ENCODE measurements at regions not wholly inside any gene's neighbourhood (a gene's known extent, or its start where the extent isn't known, plus 50 kb on each side); places are given as distances from the start of the nearest gene placed in this dataset.

- WGBS (ENCODE audit: low lambda C conversion rate, missing lambda C conversion rate) = 57% methylated on average over 3 of the region's 3 CpGs
- TF ChIP-seq EZH2phosphoT487 (IDR thresholded peaks at IDR 0.05; ENCODE audit: low read depth, severe bottlenecking, unreplicated experiment) (no peak), EZH2 (IDR thresholded peaks at IDR 0.05; ENCODE audit: borderline replicate concordance) (no peak)
- TF ChIP-seq, protein P1, sequence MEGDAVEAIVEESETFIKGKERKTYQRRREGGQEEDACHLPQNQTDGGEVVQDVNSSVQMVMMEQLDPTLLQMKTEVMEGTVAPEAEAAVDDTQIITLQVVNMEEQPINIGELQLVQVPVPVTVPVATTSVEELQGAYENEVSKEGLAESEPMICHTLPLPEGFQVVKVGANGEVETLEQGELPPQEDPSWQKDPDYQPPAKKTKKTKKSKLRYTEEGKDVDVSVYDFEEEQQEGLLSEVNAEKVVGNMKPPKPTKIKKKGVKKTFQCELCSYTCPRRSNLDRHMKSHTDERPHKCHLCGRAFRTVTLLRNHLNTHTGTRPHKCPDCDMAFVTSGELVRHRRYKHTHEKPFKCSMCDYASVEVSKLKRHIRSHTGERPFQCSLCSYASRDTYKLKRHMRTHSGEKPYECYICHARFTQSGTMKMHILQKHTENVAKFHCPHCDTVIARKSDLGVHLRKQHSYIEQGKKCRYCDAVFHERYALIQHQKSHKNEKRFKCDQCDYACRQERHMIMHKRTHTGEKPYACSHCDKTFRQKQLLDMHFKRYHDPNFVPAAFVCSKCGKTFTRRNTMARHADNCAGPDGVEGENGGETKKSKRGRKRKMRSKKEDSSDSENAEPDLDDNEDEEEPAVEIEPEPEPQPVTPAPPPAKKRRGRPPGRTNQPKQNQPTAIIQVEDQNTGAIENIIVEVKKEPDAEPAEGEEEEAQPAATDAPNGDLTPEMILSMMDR (IDR thresholded peaks at IDR 0.05; ENCODE audit: poor library complexity) = no peak
These were observed 57.1 kb upstream of the NPTX2 start for GRCh38 chr7:98559958-98560357.

GRCh38 chr7:98559219-98559618 lies 57.9 kb upstream of the NPTX2 start:
- TF ChIP-seq, protein P1 (IDR thresholded peaks at IDR 0.05; ENCODE audit: poor library complexity) = no peak
- TF ChIP-seq EZH2 (IDR thresholded peaks at IDR 0.05; ENCODE audit: borderline replicate concordance) (no peak), EZH2phosphoT487 (IDR thresholded peaks at IDR 0.05; ENCODE audit: low read depth, severe bottlenecking, unreplicated experiment) (no peak)
- no peaks in the 10 kb centered on the region for H3K36me3 ChIP-seq (replicated peaks; ENCODE audit: insufficient read depth, low read depth)
- 98% methylated on average over 3 of the region's 3 CpGs for WGBS (ENCODE audit: low lambda C conversion rate, missing lambda C conversion rate)

More at GRCh38 chr7:98559958-98560357, 57.1 kb upstream of the NPTX2 start:
- Histone ChIP-seq H3K4me2 (no peak overlapping the region), H3K9me3 (ENCODE audit: low read depth) (no peaks in the 10 kb centered on the region), H2AFZ (no peak overlapping the region), H4K20me1 (ENCODE audit: insufficient read depth, poor library complexity, severe bottlenecking) (no peaks in the 10 kb centered on the region), H3K4me1 (ENCODE audit: insufficient read depth) (peaks cover 8% of the 10 kb centered on the region), H3K27ac (peak overlapping the region; percentile 32), H3K36me3 (replicated peaks; ENCODE audit: insufficient read depth, low read depth) (no peaks in the 10 kb centered on the region), H3K27me3 (no peaks in the 10 kb centered on the region), H3K9me2 (replicated peaks; ENCODE audit: insufficient read depth) (no peaks in the 10 kb centered on the region), H3K4me3 (no peak overlapping the region), H3K79me2 (no peaks in the 10 kb centered on the region)
- DNase-seq (ENCODE audit: low spot score) = no peak

DNA sequence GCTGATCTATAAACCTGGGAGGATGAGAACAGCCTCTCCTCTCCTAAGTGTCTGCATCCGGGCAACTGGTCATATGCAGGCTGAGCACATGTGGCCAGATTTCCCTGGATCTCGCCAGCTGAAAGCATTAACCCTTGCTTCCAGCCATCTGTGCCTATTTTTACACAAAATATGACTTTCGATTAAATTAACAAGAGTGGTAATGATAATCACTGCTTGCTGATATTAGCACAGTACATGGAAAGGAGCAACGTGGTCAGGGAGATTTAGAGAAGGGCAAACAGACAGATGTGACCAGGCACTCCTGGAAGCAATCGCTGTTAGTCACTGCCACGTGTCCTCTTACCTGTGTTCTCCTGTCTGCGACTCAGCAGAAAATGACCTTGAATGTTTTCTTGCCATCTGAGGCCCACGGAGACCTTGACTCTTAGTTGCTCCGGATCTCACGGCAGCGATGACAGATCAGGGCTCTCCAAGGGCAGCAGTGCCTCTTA lies 59.5 kb upstream of the NPTX2 start:
- H3K9me2 ChIP-seq (replicated peaks; ENCODE audit: insufficient read depth) = no peaks in the 10 kb centered on the region
- 67% methylated on average over 11 of the region's 11 CpGs for WGBS (ENCODE audit: low lambda C conversion rate, missing lambda C conversion rate)
- H3K9me3 ChIP-seq (ENCODE audit: low read depth) = no peaks in the 10 kb centered on the region
- no peak overlapping the region for H2AFZ ChIP-seq
- no peaks in the 10 kb centered on the region for H3K79me2 ChIP-seq
- H3K27ac ChIP-seq = peak overlapping the region; percentile 63
- no peaks in the 10 kb centered on the region for H4K20me1 ChIP-seq (ENCODE audit: insufficient read depth, poor library complexity, severe bottlenecking)
- DNase-seq (ENCODE audit: low spot score) = peak; percentile 60
- no peak overlapping the region for H3K4me3 ChIP-seq
- no peak for TF ChIP-seq EZH2phosphoT487 (IDR thresholded peaks at IDR 0.05; ENCODE audit: low read depth, severe bottlenecking, unreplicated experiment)
- TF ChIP-seq EZH2 (IDR thresholded peaks at IDR 0.05; ENCODE audit: borderline replicate concordance) = no peak
- TF ChIP-seq, protein P1 (IDR thresholded peaks at IDR 0.05; ENCODE audit: poor library complexity) = no peak
- H3K27me3 ChIP-seq = no peaks in the 10 kb centered on the region
- H3K4me2 ChIP-seq = no peak overlapping the region
- peaks cover 8% of the 10 kb centered on the region for H3K4me1 ChIP-seq (ENCODE audit: insufficient read depth)
- no peaks in the 10 kb centered on the region for H3K36me3 ChIP-seq (replicated peaks; ENCODE audit: insufficient read depth, low read depth)

More at GRCh38 chr7:98559219-98559618, 57.9 kb upstream of the NPTX2 start:
- Histone ChIP-seq H3K4me3 (no peak overlapping the region), H3K4me1 (ENCODE audit: insufficient read depth) (peaks cover 8% of the 10 kb centered on the region), H2AFZ (no peak overlapping the region), H3K9me2 (replicated peaks; ENCODE audit: insufficient read depth) (no peaks in the 10 kb centered on the region), H3K9me3 (ENCODE audit: low read depth) (no peaks in the 10 kb centered on the region), H4K20me1 (ENCODE audit: insufficient read depth, poor library complexity, severe bottlenecking) (no peaks in the 10 kb centered on the region), H3K79me2 (no peaks in the 10 kb centered on the region), H3K4me2 (no peak overlapping the region), H3K27ac (no peak overlapping the region), H3K27me3 (no peaks in the 10 kb centered on the region)
- no peak for DNase-seq (ENCODE audit: low spot score)
